COLO668 (cell line): ENCODE measurements at regions not wholly inside any gene's neighbourhood (a gene's known extent, or its start where the extent isn't known, plus 50 kb on each side); places are given as distances from the start of the nearest gene placed in this dataset.
"Not testable (repeated sequence)": the region's sequence is repeated elsewhere in the genome, so short reads cannot be mapped to it uniquely, and the experiment has no call there.

Experiments
- DNase-seq: peaks from one replicate; lab custom pipeline; 2025; ENCODE audit not compliant: unreplicated experiment; lab: John Stamatoyannopoulos, UW

- DNase-seq: no peak
Observed at GRCh38 chr13:26896986-26897668, 136.5 kb upstream of the GPR12 start.

GRCh38 chr13:26895808-26896466 lies 135.4 kb upstream of the GPR12 start:
- no peak for DNase-seq

- DNase-seq: no peak
Observed at GRCh38 chr13:26895081-26895807, 134.7 kb upstream of the GPR12 start.

GRCh38 chr13:26888632-26889031 lies 128.0 kb upstream of the GPR12 start:
- DNase-seq: no peak

GRCh38 chr13:26887594-26887993 lies 127.0 kb upstream of the GPR12 start:
- no peak for DNase-seq

GRCh38 chr13:26883613-26884257 lies 123.1 kb upstream of the GPR12 start:
- no peak for DNase-seq

GRCh38 chr13:26882731-26883130 lies 122.1 kb upstream of the GPR12 start:
- no peak for DNase-seq

- DNase-seq: peak; percentile 41
Observed at GRCh38 chr13:26881154-26881553, 120.6 kb upstream of the GPR12 start.

- DNase-seq: no peak
Observed at GRCh38 chr13:26880735-26881134, 120.1 kb upstream of the GPR12 start.

- DNase-seq: no peak
Observed at GRCh38 chr13:26878438-26878837, 117.9 kb upstream of the GPR12 start.

- no peak for DNase-seq
Observed at GRCh38 chr13:26873386-26873698, 112.8 kb upstream of the GPR12 start.

- peak; percentile 81 for DNase-seq
Observed at GRCh38 chr13:26872525-26873385, 112.2 kb upstream of the GPR12 start.

- no peak for DNase-seq
Observed at GRCh38 chr13:26867451-26868091, 107.0 kb upstream of the GPR12 start.

- no peak for DNase-seq
Observed at GRCh38 chr13:26864576-26864975, 104.0 kb upstream of the GPR12 start.

- no peak for DNase-seq
Observed at GRCh38 chr13:26861941-26862340, 101.4 kb upstream of the GPR12 start.

- no peak for DNase-seq
Observed at GRCh38 chr13:26855921-26856320, 95.3 kb upstream of the GPR12 start.

GRCh38 chr13:26855071-26855470 lies 94.5 kb upstream of the GPR12 start:
- no peak for DNase-seq

GRCh38 chr13:26853323-26853722 lies 92.7 kb upstream of the GPR12 start:
- no peak for DNase-seq

- no peak for DNase-seq
Observed at GRCh38 chr13:26847281-26847680, 86.7 kb upstream of the GPR12 start.

GRCh38 chr13:26845063-26845462 lies 84.5 kb upstream of the GPR12 start:
- DNase-seq: not testable (repeated sequence)
